HFFc6 (cell line): ENCODE measurements at regions not wholly inside any gene's neighbourhood (a gene's known extent, or its start where the extent isn't known, plus 50 kb on each side); places are given as distances from the start of the nearest gene placed in this dataset.
A peak's percentile ranks its signal among the peaks of the same experiment; 100 is the strongest.

Source experiments
- DNase-seq: peaks from one replicate; pipeline ENCODE4 v3.0.0-alpha.2; 2018
- H3K27ac Mint-ChIP-seq: 2 replicates; pipeline ENCODE4 v1.8.0; 2020; ENCODE audit warnings: mild to moderate bottlenecking, mixed read lengths
- H3K27me3 Mint-ChIP-seq: 2 replicates; pipeline ENCODE4 v1.8.0; 2021; ENCODE audit warnings: mild to moderate bottlenecking, moderate library complexity, mixed read lengths; ENCODE audit not compliant: insufficient read depth
- H3K36me3 Mint-ChIP-seq: 2 replicates; pipeline ENCODE4 v1.8.0; 2021; ENCODE audit warnings: low read depth, mixed read lengths
- H3K4me1 Mint-ChIP-seq: 2 replicates; pipeline ENCODE4 v1.8.0; 2020; ENCODE audit warnings: low read depth, mixed read lengths
- H3K4me3 Mint-ChIP-seq: 2 replicates; pipeline ENCODE4 v1.8.0; 2020; ENCODE audit warnings: mild to moderate bottlenecking, moderate library complexity, mixed read lengths
- H3K9me3 Mint-ChIP-seq: 2 replicates; pipeline ENCODE4 v1.8.0; 2020; ENCODE audit warnings: mild to moderate bottlenecking, mixed read lengths
- CTCF ChIP-seq: fragments of 200-600 bp; sonication (generic); IDR thresholded peaks from 2 replicates; pipeline ENCODE4 v1.5.0; 2021; ENCODE audit warnings: antibody characterized with exemption, mild to moderate bottlenecking

DNA sequence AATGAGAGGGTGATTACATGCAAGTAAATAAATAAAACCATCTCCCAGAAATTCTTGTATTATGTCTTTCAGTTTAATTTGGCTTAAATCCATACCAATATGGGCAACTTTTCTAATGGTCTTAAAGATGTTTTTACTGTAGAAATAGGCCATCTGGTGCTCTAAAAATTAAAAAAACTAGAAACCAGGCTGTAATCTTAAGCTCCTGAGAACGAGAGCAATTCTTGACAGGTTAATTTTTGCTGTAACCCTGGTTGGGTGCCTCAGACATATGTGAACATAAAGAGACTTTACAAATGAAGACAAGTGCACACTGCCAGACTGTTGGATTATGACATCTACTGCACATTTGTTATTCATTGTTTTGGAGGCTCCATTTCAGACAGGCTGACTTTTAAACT lies 246.8 kb upstream of the DAB2 start:
- no peaks in the 10 kb centered on the region for H3K4me1 Mint-ChIP-seq
- H3K36me3 Mint-ChIP-seq: no peaks in the 10 kb centered on the region
- TF ChIP-seq CTCF: no peak
- H3K27me3 Mint-ChIP-seq: peaks cover 4% of the 10 kb centered on the region; the same call in 1 of the 2 replicates
- no peak for DNase-seq
- no peak overlapping the region for H3K27ac Mint-ChIP-seq
- H3K4me3 Mint-ChIP-seq: no peak overlapping the region
- no peaks in the 10 kb centered on the region for H3K9me3 Mint-ChIP-seq

DNA sequence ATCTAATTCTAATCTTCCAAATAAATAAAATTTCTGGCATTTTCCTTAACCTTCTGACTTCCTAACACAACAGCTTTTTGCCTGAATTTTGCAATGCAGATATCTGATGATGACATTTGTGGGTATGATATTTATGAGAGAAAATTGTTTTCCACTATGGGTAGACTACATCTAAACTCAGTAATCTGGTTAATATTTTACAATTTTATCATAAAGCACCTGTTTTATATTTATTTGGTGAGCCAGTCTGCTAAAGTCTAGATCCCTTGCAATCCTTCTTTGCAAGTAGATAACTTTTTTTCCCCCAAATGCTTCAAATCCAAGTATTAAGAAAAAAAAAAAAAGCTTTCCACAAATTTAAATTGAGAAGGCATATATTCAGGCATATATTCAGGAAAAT lies 246.2 kb upstream of the DAB2 start:
- no peaks in the 10 kb centered on the region for H3K4me1 Mint-ChIP-seq
- H3K27me3 Mint-ChIP-seq: peaks cover 4% of the 10 kb centered on the region; the same call in 1 of the 2 replicates
- no peak overlapping the region for H3K27ac Mint-ChIP-seq
- TF ChIP-seq CTCF: no peak
- H3K4me3 Mint-ChIP-seq: no peak overlapping the region
- no peaks in the 10 kb centered on the region for H3K9me3 Mint-ChIP-seq
- no peaks in the 10 kb centered on the region for H3K36me3 Mint-ChIP-seq
- no peak for DNase-seq

- no peak for TF ChIP-seq CTCF
- Mint-ChIP-seq H3K36me3 (no peaks in the 10 kb centered on the region), H3K4me3 (no peak overlapping the region), H3K4me1 (no peaks in the 10 kb centered on the region), H3K27ac (no peak overlapping the region), H3K27me3 (peaks cover 1% of the 10 kb centered on the region; the same call in 1 of the 2 replicates), H3K9me3 (no peaks in the 10 kb centered on the region)
- DNase-seq: no peak
Observed at GRCh38 chr5:39670391-39670790, 245.6 kb upstream of the DAB2 start.

- no peak for TF ChIP-seq CTCF
- Mint-ChIP-seq H3K27ac (no peak overlapping the region), H3K9me3 (no peaks in the 10 kb centered on the region), H3K27me3 (no peaks in the 10 kb centered on the region; the same call in 1 of the 2 replicates), H3K36me3 (no peaks in the 10 kb centered on the region), H3K4me1 (no peaks in the 10 kb centered on the region), H3K4me3 (no peak overlapping the region)
- DNase-seq: peak; percentile 4
Observed at GRCh38 chr5:39668980-39669379, 244.2 kb upstream of the DAB2 start.

DNA sequence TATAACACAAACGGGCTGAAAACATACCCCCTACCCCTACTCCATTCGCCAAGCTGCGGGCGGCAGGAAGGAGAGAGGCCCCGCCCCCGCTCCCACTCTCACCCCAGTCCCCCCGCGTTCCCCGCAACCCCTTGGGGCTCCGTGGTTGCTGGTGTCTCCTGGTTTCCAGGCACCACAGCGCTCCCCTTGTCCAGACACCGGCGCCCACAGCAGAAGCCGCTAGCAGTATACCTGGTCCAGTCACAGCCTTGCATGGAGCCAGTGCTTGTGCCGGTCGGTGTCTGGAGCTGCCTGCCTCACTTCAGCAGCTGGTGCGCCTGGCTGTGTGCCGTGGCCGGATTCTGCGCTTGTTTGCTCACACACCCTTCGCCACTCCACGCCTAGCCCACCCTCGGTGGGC lies 240.5 kb upstream of the DAB2 start:
- peaks cover 4% of the 10 kb centered on the region for H3K27me3 Mint-ChIP-seq
- H3K36me3 Mint-ChIP-seq: no peaks in the 10 kb centered on the region
- peaks cover 9% of the 10 kb centered on the region for H3K4me1 Mint-ChIP-seq
- TF ChIP-seq CTCF: no peak
- H3K9me3 Mint-ChIP-seq: no peaks in the 10 kb centered on the region
- H3K27ac Mint-ChIP-seq: no peak overlapping the region
- no peak overlapping the region for H3K4me3 Mint-ChIP-seq
- no peak for DNase-seq

GRCh38 chr5:39662945-39663344 lies 238.2 kb upstream of the DAB2 start:
- no peak for TF ChIP-seq CTCF
- H3K36me3 Mint-ChIP-seq: no peaks in the 10 kb centered on the region
- no peak for DNase-seq
- no peak overlapping the region for H3K27ac Mint-ChIP-seq
- peaks cover 4% of the 10 kb centered on the region for H3K27me3 Mint-ChIP-seq
- peaks cover 18% of the 10 kb centered on the region for H3K4me1 Mint-ChIP-seq
- no peaks in the 10 kb centered on the region for H3K9me3 Mint-ChIP-seq
- no peak overlapping the region for H3K4me3 Mint-ChIP-seq
